ENCODE measurements at regions not wholly inside any gene's neighbourhood (a gene's known extent, or its start where the extent isn't known, plus 50 kb on each side); places are given as distances from the start of the nearest gene placed in this dataset.

- intact Hi-C loops (cut with micrococcal nuclease) = no loop called here
- no TSS peak for BruUV-seq (replicated peaks)
- Histone ChIP-seq H3K4me2 (ENCODE audit: low read length) (no peak overlapping the region), H3K9me3 (ENCODE audit: low read length) (no peaks in the 10 kb centered on the region), H3K79me2 (ENCODE audit: low read length) (no peaks in the 10 kb centered on the region), H3F3A (ENCODE audit: low read length, unreplicated experiment) (no peaks in the 10 kb centered on the region), H2AFZ (ENCODE audit: low read length) (no peak overlapping the region), H4K20me1 (ENCODE audit: low read length) (no peaks in the 10 kb centered on the region), H3K4me1 (ENCODE audit: insufficient read depth, low read length) (no peaks in the 10 kb centered on the region), H3K4me3 (ENCODE audit: low read length) (no peak overlapping the region), H3K27ac (ENCODE audit: low read length) (no peak overlapping the region), H3K36me3 (ENCODE audit: low read depth, low read length) (no peaks in the 10 kb centered on the region), H3K9ac (ENCODE audit: low read length) (no peak overlapping the region), H3K27me3 (ENCODE audit: low read length) (peaks cover 66% of the 10 kb centered on the region), H3K9me2 (replicated peaks; ENCODE audit: low read length) (no peaks in the 10 kb centered on the region)
- CTCF ChIA-PET = no interaction called here
- DNase-seq (no peak), ATAC-seq (no peak)
- TF ChIP-seq, protein P1, sequence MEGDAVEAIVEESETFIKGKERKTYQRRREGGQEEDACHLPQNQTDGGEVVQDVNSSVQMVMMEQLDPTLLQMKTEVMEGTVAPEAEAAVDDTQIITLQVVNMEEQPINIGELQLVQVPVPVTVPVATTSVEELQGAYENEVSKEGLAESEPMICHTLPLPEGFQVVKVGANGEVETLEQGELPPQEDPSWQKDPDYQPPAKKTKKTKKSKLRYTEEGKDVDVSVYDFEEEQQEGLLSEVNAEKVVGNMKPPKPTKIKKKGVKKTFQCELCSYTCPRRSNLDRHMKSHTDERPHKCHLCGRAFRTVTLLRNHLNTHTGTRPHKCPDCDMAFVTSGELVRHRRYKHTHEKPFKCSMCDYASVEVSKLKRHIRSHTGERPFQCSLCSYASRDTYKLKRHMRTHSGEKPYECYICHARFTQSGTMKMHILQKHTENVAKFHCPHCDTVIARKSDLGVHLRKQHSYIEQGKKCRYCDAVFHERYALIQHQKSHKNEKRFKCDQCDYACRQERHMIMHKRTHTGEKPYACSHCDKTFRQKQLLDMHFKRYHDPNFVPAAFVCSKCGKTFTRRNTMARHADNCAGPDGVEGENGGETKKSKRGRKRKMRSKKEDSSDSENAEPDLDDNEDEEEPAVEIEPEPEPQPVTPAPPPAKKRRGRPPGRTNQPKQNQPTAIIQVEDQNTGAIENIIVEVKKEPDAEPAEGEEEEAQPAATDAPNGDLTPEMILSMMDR (conservative IDR thresholded peaks at IDR 0.05; ENCODE audit: low read depth, low read length) = no peak
- TF ChIP-seq EZH2 (IDR thresholded peaks at IDR 0.05; ENCODE audit: low read length, unreplicated experiment) (no peak), EZH2phosphoT487 (IDR thresholded peaks at IDR 0.05; ENCODE audit: borderline replicate concordance, low read length) (no peak)
- POLR2A ChIA-PET (ENCODE audit: unreplicated experiment) = no interaction called here
These were observed 326.1 kb upstream of the HS6ST1 start for GRCh38 chr2:128644718-128645256.

DNA sequence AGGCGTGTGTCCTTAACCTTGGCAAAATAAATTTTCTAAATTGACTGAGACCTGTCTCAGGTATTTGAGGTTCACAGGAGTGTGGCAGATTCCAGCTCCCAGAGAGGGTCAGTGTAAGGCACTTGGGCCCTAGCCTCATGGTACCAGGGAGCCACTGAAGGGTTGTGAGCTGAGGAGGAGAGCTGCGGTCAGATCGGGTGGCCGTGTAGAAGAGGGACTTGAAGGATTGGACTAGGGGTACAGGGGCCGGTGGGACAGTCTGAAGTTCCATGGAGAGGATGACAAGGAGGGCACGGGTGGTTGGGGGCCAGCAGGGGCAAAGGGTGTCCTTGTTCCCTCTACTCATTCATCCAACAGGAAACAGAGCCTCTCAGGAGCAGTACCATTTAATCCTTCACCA is 327.0 kb upstream of the HS6ST1 start:
- Histone ChIP-seq H3K4me2 (ENCODE audit: low read length) (no peak overlapping the region), H3K4me3 (ENCODE audit: low read length) (no peak overlapping the region), H3K79me2 (ENCODE audit: low read length) (no peaks in the 10 kb centered on the region), H3K27me3 (ENCODE audit: low read length) (peaks cover 58% of the 10 kb centered on the region), H3K9ac (ENCODE audit: low read length) (no peak overlapping the region), H3F3A (ENCODE audit: low read length, unreplicated experiment) (no peaks in the 10 kb centered on the region), H3K9me3 (ENCODE audit: low read length) (no peaks in the 10 kb centered on the region), H3K36me3 (ENCODE audit: low read depth, low read length) (no peaks in the 10 kb centered on the region), H2AFZ (ENCODE audit: low read length) (no peak overlapping the region), H3K27ac (ENCODE audit: low read length) (no peak overlapping the region), H4K20me1 (ENCODE audit: low read length) (no peaks in the 10 kb centered on the region), H3K9me2 (replicated peaks; ENCODE audit: low read length) (no peaks in the 10 kb centered on the region), H3K4me1 (ENCODE audit: insufficient read depth, low read length) (no peaks in the 10 kb centered on the region)
- BruUV-seq (replicated peaks) = no TSS peak
- intact Hi-C loops (cut with micrococcal nuclease) = no loop called here
- CTCF ChIA-PET = no interaction called here
- ATAC-seq (no peak), DNase-seq (no peak)
- TF ChIP-seq EZH2 (IDR thresholded peaks at IDR 0.05; ENCODE audit: low read length, unreplicated experiment) (no peak), EZH2phosphoT487 (IDR thresholded peaks at IDR 0.05; ENCODE audit: borderline replicate concordance, low read length) (no peak)
- TF ChIP-seq, protein P1 (conservative IDR thresholded peaks at IDR 0.05; ENCODE audit: low read depth, low read length) = no peak
- POLR2A ChIA-PET (ENCODE audit: unreplicated experiment) = no interaction called here

GRCh38 chr2:128646091-128646490 is 327.4 kb upstream of the HS6ST1 start:
- no TSS peak for BruUV-seq (replicated peaks)
- no peak overlapping the region for H3K4me2 ChIP-seq (ENCODE audit: low read length)
- H3K9me3 ChIP-seq (ENCODE audit: low read length) = no peaks in the 10 kb centered on the region
- H3K4me1 ChIP-seq (ENCODE audit: insufficient read depth, low read length) = no peaks in the 10 kb centered on the region
- H4K20me1 ChIP-seq (ENCODE audit: low read length) = no peaks in the 10 kb centered on the region
- no peaks in the 10 kb centered on the region for H3K36me3 ChIP-seq (ENCODE audit: low read depth, low read length)
- no peak overlapping the region for H3K4me3 ChIP-seq (ENCODE audit: low read length)
- TF ChIP-seq, protein P1 (conservative IDR thresholded peaks at IDR 0.05; ENCODE audit: low read depth, low read length) = no peak
- TF ChIP-seq EZH2 (IDR thresholded peaks at IDR 0.05; ENCODE audit: low read length, unreplicated experiment) = no peak
- TF ChIP-seq EZH2phosphoT487 (IDR thresholded peaks at IDR 0.05; ENCODE audit: borderline replicate concordance, low read length) = no peak
- H3K27me3 ChIP-seq (ENCODE audit: low read length) = peaks cover 55% of the 10 kb centered on the region
- H3K79me2 ChIP-seq (ENCODE audit: low read length) = no peaks in the 10 kb centered on the region
- no peaks in the 10 kb centered on the region for H3K9me2 ChIP-seq (replicated peaks; ENCODE audit: low read length)
- ChIA-PET CTCF (no interaction called here), POLR2A (ENCODE audit: unreplicated experiment) (no interaction called here)
- no peak overlapping the region for H2AFZ ChIP-seq (ENCODE audit: low read length)
- no peaks in the 10 kb centered on the region for H3F3A ChIP-seq (ENCODE audit: low read length, unreplicated experiment)
- no peak overlapping the region for H3K9ac ChIP-seq (ENCODE audit: low read length)
- intact Hi-C loops (cut with micrococcal nuclease) = no loop called here
- DNase-seq = no peak
- no peak for ATAC-seq
- H3K27ac ChIP-seq (ENCODE audit: low read length) = no peak overlapping the region
